Transverse colon (tissue), 1 donor: ENCODE measurements at regions not wholly inside any gene's neighbourhood (a gene's known extent, or its start where the extent isn't known, plus 50 kb on each side); places are given as distances from the start of the nearest gene placed in this dataset.

ENCODE experiments used
- EP300 ChIP-seq: sonication (generic); formaldehyde crosslinking; IDR thresholded peaks from one replicate; pipeline ENCODE4 v1.6.1; 2017; ENCODE audit warnings: antibody characterized with exemption, low read depth
- POLR2A ChIP-seq: fragments of 450-650 bp; IDR thresholded peaks from one replicate; pipeline ENCODE4 v1.6.1; 2016; ENCODE audit warnings: antibody characterized with exemption, mild to moderate bottlenecking, moderate library complexity

DNA sequence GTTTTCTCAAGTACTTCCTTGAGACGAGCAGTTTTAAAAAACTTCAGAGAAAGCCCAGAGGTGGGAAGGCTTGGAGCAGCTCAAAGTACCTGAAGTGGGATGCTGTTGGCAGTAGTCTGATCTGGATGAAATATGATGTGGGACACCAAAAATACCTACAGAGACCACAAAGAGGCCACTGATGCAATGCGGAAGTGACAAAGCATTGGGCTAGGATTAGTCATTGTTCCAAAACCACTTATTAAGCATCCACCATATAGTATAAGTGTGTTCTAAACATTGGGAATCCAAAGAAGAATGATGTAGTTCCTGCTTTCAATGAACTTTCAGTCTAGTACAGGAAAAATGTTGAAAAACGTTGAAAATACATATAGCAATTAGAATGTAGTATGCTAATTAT is 386.1 kb upstream of the CNKSR2 start:
- TF ChIP-seq POLR2A (no peak), EP300 (no peak)
